Thyroid gland (tissue), 4 donors: ENCODE measurements at regions not wholly inside any gene's neighbourhood (a gene's known extent, or its start where the extent isn't known, plus 50 kb on each side); places are given as distances from the start of the nearest gene placed in this dataset.

Source experiments
- POLR2A ChIP-seq, 2 donors: fragments of 450-650 bp; IDR thresholded peaks; one replicate each; pipeline ENCODE4 v1.6.1; 2017; ENCODE audit warnings: antibody characterized with exemption in 2 of 2, mild to moderate bottlenecking in 2 of 2, moderate library complexity in 1 of 2
- TF ChIP-seq, protein P1 (sequence below), 6 experiments: fragments of 200-600 bp in 3 of 6; fragments of 450-650 bp in 3 of 6; sonication (generic) in 3 of 6; IDR thresholded peaks; one replicate each; pipeline ENCODE4 v1.5.1; 2016 to 2019; ENCODE audit warnings: antibody characterized with exemption in 6 of 6, mild to moderate bottlenecking in 2 of 6, inconsistent platforms in 1 of 6, moderate library complexity in 1 of 6

DNA sequence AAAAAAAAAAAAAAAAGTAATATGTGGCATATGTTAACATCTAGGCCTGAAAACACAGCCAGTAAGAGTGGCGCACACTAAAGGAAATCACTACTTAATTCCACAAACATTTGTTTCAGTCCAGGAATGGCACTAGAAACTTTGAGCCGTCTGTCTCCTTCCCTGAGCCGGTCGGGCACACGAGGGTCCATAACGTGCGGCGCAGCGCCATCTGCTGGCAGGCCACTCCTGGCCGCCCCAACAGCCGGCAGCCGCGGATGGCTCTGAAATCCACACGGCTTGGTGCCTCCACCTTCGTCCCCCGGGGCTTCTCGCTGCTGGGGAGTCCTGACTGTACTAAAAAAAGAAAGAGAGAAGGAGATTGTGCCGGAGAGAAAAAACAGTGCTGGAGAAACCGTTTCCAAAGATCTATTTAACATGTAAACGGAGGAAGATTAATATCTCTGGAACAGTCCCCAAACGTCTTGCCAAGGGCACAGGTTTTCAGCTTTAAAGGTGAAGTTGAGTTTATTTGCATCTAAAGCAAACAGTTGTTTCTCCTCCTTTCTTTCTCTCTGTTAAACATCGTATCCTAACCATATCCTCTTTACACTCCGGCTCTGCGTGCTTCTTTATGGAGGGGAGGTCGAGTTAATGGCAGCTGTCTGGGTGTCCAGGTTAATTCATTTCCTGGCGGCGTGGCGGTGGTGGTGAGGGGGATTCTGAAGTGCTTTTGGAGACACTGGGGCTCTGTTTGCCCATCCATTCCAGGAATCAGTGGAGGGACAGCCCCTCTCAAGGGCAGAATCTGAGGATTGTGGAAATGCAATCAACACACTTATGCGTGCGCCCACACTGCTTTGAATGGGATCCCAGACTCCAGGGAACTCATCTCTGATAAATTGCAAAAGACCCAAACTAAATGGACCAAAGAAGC lies 611.3 kb upstream of the SALL1 start:
- TF ChIP-seq, protein P1, sequence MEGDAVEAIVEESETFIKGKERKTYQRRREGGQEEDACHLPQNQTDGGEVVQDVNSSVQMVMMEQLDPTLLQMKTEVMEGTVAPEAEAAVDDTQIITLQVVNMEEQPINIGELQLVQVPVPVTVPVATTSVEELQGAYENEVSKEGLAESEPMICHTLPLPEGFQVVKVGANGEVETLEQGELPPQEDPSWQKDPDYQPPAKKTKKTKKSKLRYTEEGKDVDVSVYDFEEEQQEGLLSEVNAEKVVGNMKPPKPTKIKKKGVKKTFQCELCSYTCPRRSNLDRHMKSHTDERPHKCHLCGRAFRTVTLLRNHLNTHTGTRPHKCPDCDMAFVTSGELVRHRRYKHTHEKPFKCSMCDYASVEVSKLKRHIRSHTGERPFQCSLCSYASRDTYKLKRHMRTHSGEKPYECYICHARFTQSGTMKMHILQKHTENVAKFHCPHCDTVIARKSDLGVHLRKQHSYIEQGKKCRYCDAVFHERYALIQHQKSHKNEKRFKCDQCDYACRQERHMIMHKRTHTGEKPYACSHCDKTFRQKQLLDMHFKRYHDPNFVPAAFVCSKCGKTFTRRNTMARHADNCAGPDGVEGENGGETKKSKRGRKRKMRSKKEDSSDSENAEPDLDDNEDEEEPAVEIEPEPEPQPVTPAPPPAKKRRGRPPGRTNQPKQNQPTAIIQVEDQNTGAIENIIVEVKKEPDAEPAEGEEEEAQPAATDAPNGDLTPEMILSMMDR (IDR thresholded peaks at IDR 0.05) = peak; percentile 81 to 94 (median 85)
- TF ChIP-seq POLR2A (IDR thresholded peaks at IDR 0.05) = peak in 1 of 2 donors; percentile 67
